Effector CD4-positive, alpha-beta T cell (primary cell): ENCODE measurements at regions not wholly inside any gene's neighbourhood (a gene's known extent, or its start where the extent isn't known, plus 50 kb on each side); places are given as distances from the start of the nearest gene placed in this dataset.

Source experiments
- DNase-seq: peaks from one replicate; pipeline ENCODE4 v3.0.0-alpha.2; 2020

DNA sequence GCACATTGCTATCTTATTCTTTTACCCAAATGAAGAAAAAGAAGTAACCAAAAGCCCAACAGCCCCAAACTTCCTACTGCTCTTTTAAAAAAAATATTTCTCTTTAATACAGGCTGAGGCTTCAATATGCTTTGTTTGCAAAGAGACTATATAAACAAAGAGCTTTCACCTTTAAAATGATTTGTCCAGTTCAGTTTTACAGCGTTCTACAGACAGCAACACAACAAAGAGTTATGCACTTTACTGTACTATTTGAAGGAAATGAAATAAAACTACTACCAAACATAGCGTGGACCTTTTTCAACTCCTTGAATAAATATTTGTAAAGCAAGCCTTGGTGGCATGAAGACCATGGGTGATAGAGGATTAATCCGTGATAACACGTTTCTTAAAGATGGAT is 151.2 kb downstream of the FGF9 start:
- DNase-seq = no peak

DNA sequence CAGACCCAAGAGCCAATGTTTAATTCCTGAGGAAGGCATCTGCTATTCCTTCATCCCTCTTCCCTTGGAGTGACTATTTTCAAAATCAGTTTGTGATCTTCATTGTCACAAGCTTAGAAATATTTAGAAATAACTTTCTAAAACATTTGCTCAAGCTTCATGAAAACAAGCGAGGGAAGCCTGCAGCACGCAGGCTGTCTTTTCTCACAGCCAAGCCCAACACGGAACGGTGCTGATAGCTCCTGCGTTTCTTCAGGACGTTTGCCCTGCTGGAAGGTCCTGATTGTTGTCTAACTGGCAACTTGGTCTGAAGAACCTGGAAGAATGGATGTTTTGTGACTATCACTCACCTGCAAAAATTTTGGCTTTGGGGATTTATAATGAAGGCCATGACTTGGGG is 152.5 kb downstream of the FGF9 start:
- DNase-seq = no peak

DNA sequence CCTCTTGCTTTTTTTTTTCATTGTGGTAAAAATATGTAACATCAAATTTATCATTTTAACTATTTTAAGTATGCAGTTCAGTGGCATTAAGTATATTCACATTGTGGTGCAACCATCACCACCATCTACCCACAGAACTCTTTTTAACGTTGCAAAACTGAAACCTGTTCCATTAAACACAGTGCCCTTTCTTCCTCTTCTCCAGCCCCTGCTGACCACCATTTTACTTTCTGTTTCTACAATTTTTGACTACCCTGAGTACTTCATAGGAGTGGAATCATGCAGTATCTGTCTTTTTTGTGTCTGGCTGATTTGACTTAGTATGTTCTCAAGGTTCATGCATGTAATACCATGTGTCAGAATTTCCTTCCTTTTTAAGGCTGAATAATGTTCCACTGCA is 153.1 kb downstream of the FGF9 start:
- DNase-seq = no peak

DNA sequence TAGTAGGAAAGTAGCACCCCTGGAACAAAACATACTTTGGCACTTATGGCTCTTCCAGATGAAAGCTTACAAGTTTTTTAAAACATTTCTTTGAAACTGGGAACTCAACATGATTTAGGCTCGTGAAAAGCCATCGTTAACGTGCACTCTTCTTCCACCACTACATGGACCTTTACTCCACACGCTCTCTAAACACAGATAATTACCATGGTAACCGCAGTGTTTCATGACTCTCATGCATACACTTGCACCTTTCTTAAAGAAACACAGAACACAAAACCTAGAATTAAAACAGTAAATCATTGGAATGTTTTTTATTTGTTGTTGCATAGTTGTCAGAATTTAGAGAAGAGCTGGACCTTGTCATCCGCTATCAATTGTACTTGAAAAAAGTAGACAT is 154.3 kb downstream of the FGF9 start:
- DNase-seq = no peak

DNA sequence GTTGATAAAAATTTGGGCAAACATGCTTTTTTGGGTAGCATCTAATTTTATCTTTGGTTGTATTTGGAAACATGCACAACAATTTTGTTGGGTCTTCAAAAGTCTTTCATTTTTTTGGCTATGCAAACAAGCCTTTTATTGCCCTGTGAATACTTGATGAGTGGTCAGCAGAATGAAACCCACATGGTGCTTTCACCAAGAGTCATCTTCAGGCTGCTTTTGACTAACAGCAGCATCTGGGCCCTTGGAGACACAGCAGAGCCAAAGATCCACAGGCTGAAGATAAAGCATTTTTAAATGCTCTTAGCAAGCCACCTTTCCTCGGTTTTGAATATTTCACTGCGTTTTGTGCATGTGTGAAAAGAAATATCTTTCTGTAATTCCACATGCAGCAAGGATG is 154.9 kb downstream of the FGF9 start:
- no peak for DNase-seq

DNA sequence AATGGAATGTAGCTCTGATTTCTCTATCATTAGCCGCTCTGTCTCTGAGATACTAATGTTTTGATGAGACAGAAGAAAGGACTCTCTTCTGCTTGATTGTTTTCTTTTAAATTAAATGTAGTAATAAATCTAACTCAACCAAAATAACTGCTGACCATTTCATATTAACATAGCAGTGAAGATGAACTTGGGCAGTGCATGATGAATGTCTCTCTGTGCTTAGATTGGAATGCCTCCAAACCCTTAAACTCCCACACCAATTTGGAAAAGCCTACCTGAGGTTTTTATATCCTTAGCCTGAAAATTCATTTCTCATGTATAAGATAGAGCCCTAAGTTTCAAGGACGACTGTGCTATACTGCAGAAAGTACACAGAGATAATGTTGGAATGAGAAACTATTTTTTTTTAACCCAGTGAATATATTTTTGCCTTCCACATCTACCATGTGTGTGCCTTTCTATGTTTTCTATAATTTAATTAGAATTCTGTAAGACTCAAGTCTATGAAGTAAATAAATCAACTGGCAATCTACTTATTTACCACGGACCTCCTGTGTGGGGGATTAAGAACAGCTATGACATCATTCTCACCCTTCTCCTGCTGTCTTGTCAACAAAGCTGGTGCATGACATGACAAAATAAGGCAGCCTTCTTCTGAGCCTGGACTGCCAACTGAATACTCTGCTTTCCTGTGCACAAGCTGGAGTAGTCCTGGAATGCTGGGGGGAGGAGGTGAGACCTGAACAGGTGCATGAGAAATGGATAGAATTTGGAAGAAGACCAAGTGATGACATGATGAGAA is 155.5 kb downstream of the FGF9 start:
- no peak for DNase-seq

DNA sequence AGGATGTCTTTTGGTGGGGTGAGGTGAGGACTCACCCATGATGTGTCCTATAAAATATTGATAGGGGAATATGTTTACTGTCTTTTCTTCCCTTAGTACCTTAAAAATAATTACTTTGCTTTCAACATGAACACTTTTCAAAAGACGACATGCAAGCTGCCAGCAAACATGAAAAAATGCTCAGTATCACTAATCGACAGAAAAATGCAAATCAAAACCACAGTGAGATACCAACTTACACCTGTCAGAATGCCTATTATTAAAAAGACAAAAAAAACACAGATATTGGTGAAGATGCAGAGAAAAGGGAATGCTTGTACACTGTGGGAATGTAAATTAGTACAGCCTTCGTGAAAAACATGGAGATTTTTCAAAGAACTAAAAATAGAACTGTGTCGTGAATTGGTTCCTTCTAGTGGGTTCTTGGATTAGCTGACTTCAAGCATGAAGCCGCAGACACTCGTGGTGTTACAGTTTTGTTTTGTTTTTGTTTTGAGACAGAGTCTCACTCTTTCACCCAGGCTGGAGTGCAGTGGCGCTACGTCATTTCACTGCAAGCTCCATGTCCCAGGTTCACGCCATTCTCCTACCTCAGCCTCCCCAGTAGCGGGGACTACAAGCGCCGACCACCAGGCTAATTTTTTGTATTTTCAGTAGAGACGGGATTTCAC is 160.9 kb downstream of the FGF9 start:
- DNase-seq = no peak

DNA sequence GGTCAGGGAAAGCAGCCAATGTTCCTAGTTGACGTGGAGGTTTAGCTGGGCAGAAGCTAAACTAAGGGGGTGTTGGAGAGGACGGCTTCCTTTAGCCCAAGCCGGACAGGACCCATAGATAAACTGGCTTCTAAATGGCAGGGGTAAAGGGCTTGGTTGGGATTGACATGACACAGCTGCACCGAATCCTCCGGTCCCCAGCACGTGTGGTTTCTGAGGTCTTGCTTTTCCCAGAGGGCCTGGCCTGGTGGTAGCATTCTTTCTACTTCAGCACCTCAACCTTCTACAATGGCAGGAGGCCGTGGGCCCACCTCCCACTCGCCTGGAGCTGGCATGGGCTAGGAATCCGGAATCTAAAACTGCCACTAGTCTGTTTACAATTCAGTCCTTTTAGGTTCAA is 163.0 kb downstream of the FGF9 start:
- no peak for DNase-seq

DNA sequence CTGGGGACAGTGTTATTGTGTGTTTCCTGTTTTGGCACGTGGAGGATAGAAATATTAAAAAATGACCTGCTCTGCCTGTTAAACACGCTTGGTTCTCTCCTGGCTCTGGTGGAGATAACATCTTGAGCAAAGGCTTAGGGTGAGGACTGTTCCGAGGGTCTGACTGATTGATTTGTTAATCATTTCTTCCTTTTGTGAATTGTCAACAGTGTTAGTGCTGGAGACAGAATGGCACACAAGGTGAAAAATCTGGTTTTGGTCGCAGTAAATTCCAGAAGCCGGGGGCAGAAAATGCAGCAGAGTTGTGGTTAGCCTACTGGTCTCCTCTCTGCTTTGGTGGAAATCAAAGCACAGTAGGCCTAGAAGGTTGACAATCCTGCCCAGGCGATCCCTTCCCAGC is 163.6 kb downstream of the FGF9 start:
- DNase-seq = no peak

DNA sequence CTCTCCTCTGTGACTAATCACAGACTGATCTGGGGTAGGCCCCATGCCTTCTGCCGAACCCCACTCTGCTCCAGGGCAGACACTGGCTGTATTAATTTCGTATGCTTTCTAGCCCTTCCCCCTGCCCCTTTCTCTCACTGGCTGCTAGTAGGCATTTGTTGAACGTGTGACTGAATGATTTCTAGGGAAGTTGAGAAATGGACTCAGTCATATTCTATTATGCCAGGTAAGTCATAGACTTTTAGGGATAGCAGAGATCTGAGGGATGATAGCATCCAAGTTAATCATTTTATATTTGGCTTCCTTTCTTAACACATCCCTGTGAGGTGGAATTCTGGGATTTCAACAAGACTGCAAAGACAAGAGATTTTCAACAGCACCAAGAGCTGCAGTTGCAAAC is 166.4 kb downstream of the FGF9 start:
- no peak for DNase-seq

DNA sequence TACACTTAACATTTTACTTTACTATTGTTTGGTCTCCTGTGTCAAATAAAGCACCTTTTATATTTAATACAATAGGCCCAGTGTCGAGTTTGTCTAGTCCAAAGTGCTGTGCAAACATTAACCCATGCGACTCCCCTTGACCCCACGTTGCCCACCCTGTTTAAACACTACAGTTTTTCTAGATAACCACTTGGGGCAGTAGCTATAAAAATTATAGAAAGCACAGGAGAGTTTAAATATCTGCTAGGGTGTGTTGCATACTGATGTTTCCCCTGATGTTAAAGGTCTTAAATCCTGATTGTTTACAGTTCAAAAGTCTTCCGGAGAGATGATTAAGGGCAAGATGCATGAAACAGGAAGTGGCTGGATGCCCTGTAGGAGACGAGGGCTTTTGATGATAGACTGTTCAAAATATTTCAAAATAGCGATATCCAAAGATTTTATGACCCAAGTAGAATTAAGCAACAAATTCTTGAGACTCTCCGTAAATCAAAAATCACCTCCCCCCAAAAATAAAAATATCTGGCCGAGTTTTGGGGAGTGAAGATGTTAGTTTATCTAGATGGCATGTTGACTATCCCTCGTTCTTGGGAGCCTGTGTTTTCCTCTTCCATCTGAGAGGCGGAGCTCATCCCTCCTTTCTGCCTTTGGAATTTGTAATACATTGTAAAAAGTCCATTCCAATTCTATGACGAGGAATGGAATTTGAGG is 167.1 kb downstream of the FGF9 start:
- DNase-seq = no peak

DNA sequence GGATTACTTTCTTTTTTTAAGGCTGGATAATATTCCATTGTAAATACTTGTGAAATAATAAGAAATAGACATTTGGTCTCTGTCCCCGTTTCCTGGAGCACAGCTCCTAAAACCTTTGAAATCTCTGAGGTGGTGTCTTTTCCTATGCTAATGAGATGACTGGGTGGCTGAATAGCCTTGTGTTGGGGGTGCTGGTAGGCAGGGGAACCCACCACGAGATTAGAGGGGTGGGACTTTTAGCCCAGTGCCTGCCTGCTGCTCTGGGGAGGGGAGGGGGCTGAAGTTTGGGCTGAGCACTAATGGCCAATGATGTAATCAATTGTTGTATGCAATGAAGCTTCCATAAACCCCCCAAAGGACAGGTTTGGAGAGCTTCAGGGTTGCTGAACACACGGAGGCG is 175.7 kb downstream of the FGF9 start:
- no peak for DNase-seq

DNA sequence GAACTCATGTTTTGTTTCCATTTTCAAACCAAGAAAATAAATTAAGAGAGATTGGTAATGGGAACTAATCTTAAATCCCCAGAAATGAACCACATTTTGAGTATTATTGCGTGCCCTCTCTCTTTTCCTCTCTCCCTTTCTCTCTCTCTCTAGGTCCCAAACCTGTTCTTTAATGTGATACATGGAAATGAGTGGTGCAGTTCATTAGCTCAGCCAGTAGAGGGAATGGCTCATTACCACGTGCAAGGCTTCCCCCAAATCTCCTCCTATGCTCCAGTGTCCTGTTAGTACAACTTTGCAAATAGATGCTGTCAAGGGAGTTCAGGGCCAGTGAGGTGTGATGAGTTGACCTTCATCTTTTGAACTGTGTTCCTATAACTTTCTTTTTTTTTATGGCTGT is 178.4 kb downstream of the FGF9 start:
- DNase-seq = peak; percentile 4

DNA sequence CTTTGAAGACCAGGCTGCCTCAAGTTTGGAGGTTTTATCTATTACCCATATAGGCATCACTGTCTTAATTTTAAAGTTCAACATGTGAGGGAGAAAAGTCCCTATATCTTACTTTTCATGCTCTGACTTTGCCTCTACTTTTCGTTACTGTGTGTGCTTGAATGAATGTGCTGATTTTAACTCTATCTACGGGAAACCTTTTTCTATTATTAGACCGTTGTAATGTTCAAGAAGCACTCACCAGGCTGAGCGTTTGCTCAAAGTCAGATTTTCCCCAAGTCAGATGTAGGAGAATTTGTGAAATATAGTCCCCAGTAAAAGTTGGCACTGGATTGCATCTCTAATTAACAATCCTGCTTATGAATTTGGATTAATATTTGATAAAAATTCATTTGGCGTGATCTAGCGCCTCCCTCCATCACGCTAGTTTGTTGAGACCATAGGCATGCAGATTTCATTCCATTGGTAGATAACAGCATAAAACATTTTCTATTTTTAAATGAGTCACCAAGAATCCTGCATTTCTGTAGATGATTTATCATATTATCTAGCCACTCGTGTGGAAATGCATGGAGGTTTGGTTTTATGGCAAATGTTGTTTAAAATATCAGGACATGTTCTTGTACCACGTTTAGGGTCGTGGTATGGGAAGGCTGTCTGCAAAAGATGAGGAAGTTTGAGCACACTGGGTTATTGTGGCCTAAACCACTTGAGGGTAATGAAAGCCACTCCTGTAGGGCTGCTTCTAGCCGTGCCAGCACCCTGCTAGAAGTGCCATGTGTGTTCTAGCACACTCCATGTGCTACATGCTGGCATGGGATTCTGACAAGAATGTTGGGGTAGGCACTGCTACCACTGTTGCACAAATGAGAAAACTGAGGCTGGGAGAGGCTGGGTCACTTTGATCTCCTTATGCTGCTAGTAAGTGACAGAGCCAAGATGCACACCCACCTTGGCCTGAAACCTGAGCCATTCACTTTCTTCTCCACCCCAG is 179.4 kb downstream of the FGF9 start:
- no peak for DNase-seq

DNA sequence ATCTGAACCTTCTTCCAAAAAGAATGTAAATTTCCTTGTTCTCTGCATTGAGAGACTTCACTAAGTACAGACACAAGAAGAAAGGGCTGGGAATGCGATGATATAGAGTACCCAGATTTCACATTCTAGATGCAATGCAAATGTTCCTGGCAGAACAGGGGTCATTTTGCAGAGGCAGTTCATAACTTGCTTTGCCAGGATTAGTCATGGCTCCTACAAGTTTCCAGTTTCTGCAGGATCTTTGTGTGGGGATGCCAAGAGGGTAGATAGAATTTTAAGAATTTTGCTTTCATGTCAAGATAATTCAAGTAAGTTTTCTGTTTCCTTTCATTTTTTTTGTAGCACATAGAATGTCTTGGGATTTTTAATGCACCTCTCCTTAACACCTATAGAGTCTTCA is 181.2 kb downstream of the FGF9 start:
- DNase-seq = no peak

DNA sequence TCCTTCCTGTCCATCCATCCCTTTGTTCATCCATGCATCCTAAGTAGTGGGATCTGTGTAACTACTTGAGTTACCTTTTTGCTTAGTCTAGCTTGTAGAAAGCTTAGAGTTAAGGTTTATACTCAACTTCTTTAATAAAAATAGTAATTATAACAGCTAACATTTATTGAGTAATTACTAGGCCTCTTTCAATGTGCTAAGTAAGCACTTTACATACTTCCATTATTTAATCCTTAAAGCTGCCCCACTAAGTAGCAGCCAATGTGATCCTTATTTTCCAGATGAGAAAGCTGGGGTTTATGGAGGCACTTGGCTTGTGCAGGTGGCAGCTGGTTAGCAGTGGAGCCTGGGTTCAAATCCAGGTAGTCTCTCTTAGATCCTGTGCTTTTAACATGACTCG is 182.9 kb downstream of the FGF9 start:
- DNase-seq = no peak

DNA sequence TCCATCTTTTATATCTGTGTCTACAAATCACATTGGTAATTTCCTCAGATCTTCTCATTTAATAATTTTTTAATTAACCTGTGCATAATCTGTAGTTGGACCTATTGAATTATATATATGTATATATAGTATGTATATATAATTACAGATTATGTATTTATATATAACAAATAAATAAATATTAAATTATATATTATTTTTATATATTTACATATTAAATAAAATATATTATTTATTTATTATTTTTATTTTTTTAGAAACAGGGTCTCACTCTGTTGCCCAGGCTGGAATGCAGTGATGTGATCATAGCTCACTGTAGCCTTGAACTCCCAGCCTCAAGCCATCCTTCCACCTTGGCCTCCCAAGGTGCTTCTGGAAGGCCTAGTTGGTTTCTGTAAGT is 197.9 kb downstream of the FGF9 start:
- DNase-seq = no peak

DNA sequence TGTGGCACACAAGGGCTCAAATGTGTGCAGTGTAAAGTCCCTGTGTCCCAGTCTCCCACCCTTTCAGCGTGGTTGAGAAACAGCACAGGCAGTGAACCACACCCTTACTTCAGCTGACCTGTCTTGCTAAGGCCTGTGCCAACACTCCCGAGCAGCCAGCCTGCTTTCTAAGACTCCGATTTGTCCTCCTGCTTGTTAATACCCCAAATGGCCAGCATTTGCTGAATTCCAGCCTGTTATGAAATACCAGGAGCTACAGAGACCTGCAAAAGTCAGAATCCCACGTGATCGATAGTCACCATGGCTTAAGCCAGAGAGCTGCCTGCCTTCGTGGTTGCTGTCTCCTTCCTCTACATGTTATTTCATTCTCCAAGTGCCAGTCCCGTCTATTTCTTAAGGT is 200.5 kb downstream of the FGF9 start:
- no peak for DNase-seq

DNA sequence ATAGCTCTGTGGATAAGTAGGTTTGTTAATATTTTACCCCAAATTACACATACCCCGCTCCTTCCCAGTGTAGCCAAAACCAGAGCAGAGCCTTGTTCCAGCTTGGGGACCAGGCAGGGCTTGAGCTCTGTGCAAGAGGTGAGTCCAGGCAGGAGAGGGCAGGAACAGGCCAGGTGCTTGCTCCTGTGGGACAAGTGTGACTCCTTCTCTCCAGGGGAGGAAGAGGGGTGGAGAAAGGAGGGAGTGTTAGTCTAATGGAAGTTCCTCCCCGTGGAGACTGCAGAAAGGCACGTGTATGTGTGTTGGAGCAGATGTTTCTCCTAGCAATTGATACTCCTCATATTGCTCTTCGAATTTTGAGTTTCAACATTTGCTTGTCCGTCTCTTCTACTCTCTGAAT is 201.0 kb downstream of the FGF9 start:
- no peak for DNase-seq

DNA sequence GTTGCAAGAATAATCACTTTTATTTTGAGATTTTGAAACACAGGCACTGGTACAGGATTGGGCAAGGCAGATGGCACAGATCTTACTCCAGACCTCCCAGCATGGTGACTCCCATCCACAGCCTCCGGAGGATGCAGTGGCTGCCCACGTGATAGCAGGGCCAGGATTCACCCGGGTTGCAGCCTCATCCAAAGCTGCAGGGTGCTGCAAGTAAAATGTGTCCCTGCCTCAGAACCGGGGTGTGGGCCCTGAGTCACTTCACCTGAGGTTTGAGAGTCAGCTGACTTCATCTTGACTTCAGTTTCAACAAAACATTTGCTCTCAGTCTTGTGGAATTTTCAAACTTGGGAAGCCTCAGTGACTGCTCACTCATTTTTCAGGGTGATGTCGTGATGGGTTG is 201.9 kb downstream of the FGF9 start:
- no peak for DNase-seq

DNA sequence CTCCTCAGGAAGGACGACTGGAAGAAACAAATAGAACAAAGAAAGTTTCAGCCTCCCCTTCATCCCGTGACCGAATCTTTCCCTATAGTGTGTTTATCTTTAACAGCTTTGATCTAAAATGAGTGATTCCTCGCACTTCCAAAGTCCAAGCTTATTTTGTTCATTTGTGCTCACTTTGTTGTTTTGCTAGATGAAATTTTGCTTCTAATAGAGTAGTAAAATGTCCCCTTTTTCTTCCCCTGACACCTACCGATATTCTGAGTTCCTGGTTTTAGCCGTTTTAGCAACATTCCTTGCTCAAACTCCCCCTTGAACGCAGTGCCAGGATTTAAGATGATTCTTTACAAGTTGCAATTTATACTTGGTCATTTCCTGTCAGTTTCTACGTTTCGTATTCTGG is 204.2 kb downstream of the FGF9 start:
- no peak for DNase-seq

DNA sequence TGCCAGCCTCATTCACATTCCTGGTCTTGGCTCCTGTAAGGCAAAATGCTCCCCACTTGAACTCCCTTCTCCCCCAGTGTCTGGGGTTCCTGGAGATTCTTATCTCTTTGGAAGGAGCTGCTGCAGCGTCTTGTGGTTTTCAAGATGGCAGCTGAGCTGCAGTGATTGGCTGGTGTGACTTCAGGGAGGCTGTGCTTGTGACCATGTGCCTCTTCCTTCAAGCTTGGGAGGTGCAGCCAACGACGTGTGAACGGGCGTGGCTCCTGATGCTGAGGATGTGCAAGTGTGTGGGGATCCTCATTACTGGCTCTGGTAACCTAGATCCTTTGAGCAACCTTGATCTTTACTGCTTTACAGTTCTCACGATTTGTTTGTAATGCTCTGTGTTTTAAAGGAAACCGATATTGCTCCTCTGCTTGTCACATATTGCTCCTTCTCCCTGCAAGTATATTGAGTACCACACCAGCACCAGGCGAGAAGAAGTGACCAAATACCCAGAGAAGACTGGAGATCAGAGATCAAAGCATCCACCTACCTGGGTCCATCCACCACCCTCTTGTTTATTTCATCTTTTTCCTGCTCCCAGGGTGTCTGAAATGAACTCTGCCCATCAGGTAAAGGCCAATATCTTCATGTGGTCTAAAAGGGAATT is 208.5 kb downstream of the FGF9 start:
- DNase-seq = no peak
